Liver (tissue), 8 donors: ENCODE measurements at regions not wholly inside any gene's neighbourhood (a gene's known extent, or its start where the extent isn't known, plus 50 kb on each side); places are given as distances from the start of the nearest gene placed in this dataset.

ENCODE experiments used
- DNase-seq: peaks from one replicate; pipeline ENCODE4 v3.0.0-alpha.2; 2017; ENCODE audit warnings: low spot score
- H3K27ac ChIP-seq, 2 donors: one replicate each; pipeline ENCODE4 v1.7.0; 2013; ENCODE audit warnings: inconsistent platforms in 2 of 2, low read length in 2 of 2, control low read depth in 1 of 2, low read depth in 1 of 2, mild to moderate bottlenecking in 1 of 2
- H3K27me3 ChIP-seq, 4 donors: one replicate each; pipeline versions ENCODE4 v1.6.1 to v1.7.0; 2013; ENCODE audit warnings: low read length in 3 of 4, inconsistent platforms in 1 of 4, mild to moderate bottlenecking in 1 of 4, moderate library complexity in 1 of 4; ENCODE audit not compliant: control insufficient read depth in 4 of 4, insufficient read depth in 4 of 4
- H3K36me3 ChIP-seq, 4 donors: one replicate each; pipeline versions ENCODE4 v1.6.1 to v1.7.0; 2013; ENCODE audit warnings: low read length in 3 of 4, mild to moderate bottlenecking in 3 of 4, low read depth in 1 of 4, moderate library complexity in 1 of 4; ENCODE audit not compliant: control insufficient read depth in 4 of 4, insufficient read depth in 3 of 4
- H3K4me1 ChIP-seq, 4 donors: one replicate each; pipeline versions ENCODE4 v1.6.1 to v1.7.0; 2013; ENCODE audit warnings: low read length in 3 of 4, mild to moderate bottlenecking in 3 of 4, moderate library complexity in 1 of 4; ENCODE audit not compliant: control insufficient read depth in 4 of 4, insufficient read depth in 4 of 4
- H3K4me3 ChIP-seq, 3 donors: one replicate each; pipeline versions ENCODE4 v1.6.1 to v1.7.0; 2013; ENCODE audit warnings: low read length in 3 of 3, control low read depth in 1 of 3, low read depth in 1 of 3, mild to moderate bottlenecking in 1 of 3
- H3K9ac ChIP-seq, 2 donors: one replicate each; pipeline ENCODE4 v1.7.0; 2013; ENCODE audit warnings: low read length in 2 of 2, mild to moderate bottlenecking in 2 of 2, moderate library complexity in 2 of 2, control low read depth in 1 of 2, low read depth in 1 of 2
- H3K9me3 ChIP-seq, 4 donors: one replicate each; pipeline versions ENCODE4 v1.6.1 to v1.7.0; 2013; ENCODE audit warnings: low read length in 3 of 4; ENCODE audit not compliant: control insufficient read depth in 4 of 4
- ATF3 ChIP-seq: IDR thresholded peaks from 2 replicates; pipeline ENCODE4 v1.6.1; 2016; ENCODE audit warnings: antibody characterized with exemption
- EGR1 ChIP-seq, 2 donors: IDR thresholded peaks; 2 replicates each; pipeline ENCODE4 v1.6.1; 2016 to 2018; ENCODE audit warnings: antibody characterized with exemption in 2 of 2, low read depth in 2 of 2
- FOXA1 ChIP-seq: IDR thresholded peaks from 2 replicates; pipeline ENCODE4 v1.6.1; 2016; ENCODE audit warnings: antibody characterized with exemption
- FOXA2 ChIP-seq: IDR thresholded peaks from 2 replicates; pipeline ENCODE4 v1.6.1; 2016; ENCODE audit warnings: antibody characterized with exemption
- GABPA ChIP-seq, 2 donors: IDR thresholded peaks in 1 of 2; conservative IDR thresholded peaks in 1 of 2; 2 replicates each; pipeline ENCODE4 v1.6.1; 2016; ENCODE audit warnings: antibody characterized with exemption in 2 of 2, mild to moderate bottlenecking in 1 of 2, moderate library complexity in 1 of 2
- HNF4A ChIP-seq, 2 donors: conservative IDR thresholded peaks; 2 replicates each; pipeline ENCODE4 v1.6.1; 2016; ENCODE audit warnings: antibody characterized with exemption in 2 of 2, mild to moderate bottlenecking in 2 of 2
- JUND ChIP-seq, 2 donors: IDR thresholded peaks; 2 replicates each; pipeline ENCODE4 v1.6.1; 2016; ENCODE audit warnings: antibody characterized with exemption in 2 of 2
- RAD21 ChIP-seq, 2 donors: IDR thresholded peaks; 2 replicates each; pipeline ENCODE4 v1.6.1; 2016; ENCODE audit warnings: antibody characterized with exemption in 2 of 2, mild to moderate bottlenecking in 2 of 2
- REST ChIP-seq: IDR thresholded peaks from 2 replicates; pipeline ENCODE4 v1.6.1; 2016; ENCODE audit warnings: antibody characterized with exemption, mild to moderate bottlenecking
- SP1 ChIP-seq: IDR thresholded peaks from 2 replicates; pipeline ENCODE4 v1.6.1; 2018; ENCODE audit warnings: antibody characterized with exemption, mild to moderate bottlenecking
- TAF1 ChIP-seq: conservative IDR thresholded peaks from 2 replicates; pipeline ENCODE4 v1.6.1; 2016; ENCODE audit warnings: antibody characterized with exemption, mild to moderate bottlenecking
- YY1 ChIP-seq: IDR thresholded peaks from 2 replicates; pipeline ENCODE4 v1.6.1; 2016; ENCODE audit warnings: antibody characterized with exemption, mild to moderate bottlenecking
- ZBTB33 ChIP-seq: IDR thresholded peaks from 2 replicates; pipeline ENCODE4 v1.6.1; 2016; ENCODE audit warnings: antibody characterized with exemption
- WGBS: extraction: QIAGEN DNeasy Blood & Tissue Kit; methylation state at CpG from one replicate; pipeline ENCODE4 v1.1.7; 2013; 5-methylcytosine and 5-hydroxymethylcytosine counted together
- TF ChIP-seq, protein P1 (sequence below): IDR thresholded peaks from 2 replicates; pipeline ENCODE4 v1.6.1; 2016; ENCODE audit warnings: antibody characterized with exemption
- TF ChIP-seq, protein P2 (sequence below): fragments of 150-350 bp; IDR thresholded peaks from 2 replicates; pipeline ENCODE4 v1.5.1; 2017; ENCODE audit warnings: improper control_type of control experiment, low read depth, low read length; ENCODE audit not compliant: missing input control
- donor health status: healthy.
- donor health status: healthy.
- donor health status: healthy.
- donor health status: healthy.
- donor health status: healthy.

- TF ChIP-seq REST (no peak), RAD21 (IDR thresholded peaks at IDR 0.05) (no peak), TAF1 (no peak), YY1 (no peak)
Measured at GRCh38 chr1:232547938-232548484, 81.9 kb downstream of the SIPA1L2 start (continued).

- 95% methylated on average over 13 of the region's 13 CpGs for WGBS
- no peak overlapping the region for H3K27ac ChIP-seq
Measured at GRCh38 chr1:232542633-232543593, 87.0 kb downstream of the SIPA1L2 start.

GRCh38 chr1:232538943-232539302 lies 91.0 kb downstream of the SIPA1L2 start:
- no peaks in the 10 kb centered on the region for H3K4me1 ChIP-seq
- no peak for DNase-seq
- no peak overlapping the region for H3K27ac ChIP-seq
- 88% methylated on average over 5 of the region's 5 CpGs for WGBS
- no peaks in the 10 kb centered on the region for H3K27me3 ChIP-seq
- no peaks in the 10 kb centered on the region for H3K36me3 ChIP-seq
- TF ChIP-seq ZBTB33 (no peak), SP1 (no peak), RAD21 (IDR thresholded peaks at IDR 0.05) (no peak), FOXA1 (no peak), ATF3 (no peak), HNF4A (conservative IDR thresholded peaks at IDR 0.05) (no peak), EGR1 (IDR thresholded peaks at IDR 0.05; ENCODE audit: low read depth in 2 of 2) (no peak), YY1 (no peak), FOXA2 (no peak), REST (no peak), JUND (IDR thresholded peaks at IDR 0.05) (no peak), GABPA (IDR thresholded peaks at IDR 0.05 in 1 of 2, conservative IDR thresholded peaks at IDR 0.05 in 1 of 2) (no peak)
- TF ChIP-seq, protein P1, sequence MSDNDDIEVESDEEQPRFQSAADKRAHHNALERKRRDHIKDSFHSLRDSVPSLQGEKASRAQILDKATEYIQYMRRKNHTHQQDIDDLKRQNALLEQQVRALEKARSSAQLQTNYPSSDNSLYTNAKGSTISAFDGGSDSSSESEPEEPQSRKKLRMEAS, result no peak
- TF ChIP-seq, protein P2, sequence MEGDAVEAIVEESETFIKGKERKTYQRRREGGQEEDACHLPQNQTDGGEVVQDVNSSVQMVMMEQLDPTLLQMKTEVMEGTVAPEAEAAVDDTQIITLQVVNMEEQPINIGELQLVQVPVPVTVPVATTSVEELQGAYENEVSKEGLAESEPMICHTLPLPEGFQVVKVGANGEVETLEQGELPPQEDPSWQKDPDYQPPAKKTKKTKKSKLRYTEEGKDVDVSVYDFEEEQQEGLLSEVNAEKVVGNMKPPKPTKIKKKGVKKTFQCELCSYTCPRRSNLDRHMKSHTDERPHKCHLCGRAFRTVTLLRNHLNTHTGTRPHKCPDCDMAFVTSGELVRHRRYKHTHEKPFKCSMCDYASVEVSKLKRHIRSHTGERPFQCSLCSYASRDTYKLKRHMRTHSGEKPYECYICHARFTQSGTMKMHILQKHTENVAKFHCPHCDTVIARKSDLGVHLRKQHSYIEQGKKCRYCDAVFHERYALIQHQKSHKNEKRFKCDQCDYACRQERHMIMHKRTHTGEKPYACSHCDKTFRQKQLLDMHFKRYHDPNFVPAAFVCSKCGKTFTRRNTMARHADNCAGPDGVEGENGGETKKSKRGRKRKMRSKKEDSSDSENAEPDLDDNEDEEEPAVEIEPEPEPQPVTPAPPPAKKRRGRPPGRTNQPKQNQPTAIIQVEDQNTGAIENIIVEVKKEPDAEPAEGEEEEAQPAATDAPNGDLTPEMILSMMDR, result no peak
- H3K9ac ChIP-seq, result no peak overlapping the region
- H3K9me3 ChIP-seq, result no peaks in the 10 kb centered on the region
- no peak overlapping the region for H3K4me3 ChIP-seq

More at GRCh38 chr1:232542633-232543593, 87.0 kb downstream of the SIPA1L2 start:
- no peaks in the 10 kb centered on the region for H3K4me1 ChIP-seq
- no peak overlapping the region for H3K9ac ChIP-seq
- H3K4me3 ChIP-seq, result no peak overlapping the region
- H3K36me3 ChIP-seq, result no peaks in the 10 kb centered on the region
- H3K27me3 ChIP-seq, result no peaks in the 10 kb centered on the region
- TF ChIP-seq SP1, result no peak
- no peaks in the 10 kb centered on the region for H3K9me3 ChIP-seq
- DNase-seq, result no peak
